ENCODE measurements at regions not wholly inside any gene's neighbourhood (a gene's known extent, or its start where the extent isn't known, plus 50 kb on each side); places are given as distances from the start of the nearest gene placed in this dataset.

- intact Hi-C loops (cut with micrococcal nuclease): no loop called here
- ChIA-PET CTCF (interaction anchor here (0.7 to 1.4 kb wide), 2 partner anchors 12 to 493 kb away, joined by 3 read pairs; no protein-coding TSS in a partner anchor), POLR2A (no interaction called here)
- Mint-ChIP-seq H3K27me3 (ENCODE audit: insufficient read depth, unreplicated experiment) (no peaks in the 10 kb centered on the region), H3K4me3 (ENCODE audit: unreplicated experiment) (no peak overlapping the region), H3K36me3 (ENCODE audit: insufficient read depth, unreplicated experiment) (no peaks in the 10 kb centered on the region), H3K4me1 (ENCODE audit: insufficient read depth, unreplicated experiment) (peaks cover 6% of the 10 kb centered on the region), H3K9me3 (ENCODE audit: unreplicated experiment) (peaks cover 5% of the 10 kb centered on the region), H3K27ac (ENCODE audit: low read depth, unreplicated experiment) (no peak overlapping the region)
- DNase-seq (ENCODE audit: unreplicated experiment): no peak
- no peak for TF ChIP-seq CTCF (IDR thresholded peaks at IDR 0.05; ENCODE audit: unreplicated experiment)
- no TSS peak for BruUV-seq (replicated peaks)
Measured at GRCh38 chr1:194174528-194174927, 988.1 kb upstream of the B3GALT2 start.

- CTCF ChIA-PET: interaction anchor here (0.5 to 0.7 kb wide), 3 partner anchors 113 to 936 kb away, joined by 3 read pairs; no protein-coding TSS in a partner anchor
Measured at GRCh38 chr1:194171596-194171995, 985.2 kb upstream of the B3GALT2 start.

GRCh38 chr1:194167956-194168640 lies 981.7 kb upstream of the B3GALT2 start:
- intact Hi-C loops (cut with micrococcal nuclease): no loop called here
- peaks cover 5% of the 10 kb centered on the region for H3K9me3 Mint-ChIP-seq (ENCODE audit: unreplicated experiment)
- no peaks in the 10 kb centered on the region for H3K4me1 Mint-ChIP-seq (ENCODE audit: insufficient read depth, unreplicated experiment)
- BruUV-seq (replicated peaks): no TSS peak
- H3K27me3 Mint-ChIP-seq (ENCODE audit: insufficient read depth, unreplicated experiment): no peaks in the 10 kb centered on the region
- CTCF ChIA-PET: no interaction called here
- no peak overlapping the region for H3K4me3 Mint-ChIP-seq (ENCODE audit: unreplicated experiment)
- no peaks in the 10 kb centered on the region for H3K36me3 Mint-ChIP-seq (ENCODE audit: insufficient read depth, unreplicated experiment)
- no peak overlapping the region for H3K27ac Mint-ChIP-seq (ENCODE audit: low read depth, unreplicated experiment)
- no peak for TF ChIP-seq CTCF (IDR thresholded peaks at IDR 0.05; ENCODE audit: unreplicated experiment)
- POLR2A ChIA-PET: no interaction called here
- DNase-seq (ENCODE audit: unreplicated experiment): no peak

More at GRCh38 chr1:194171596-194171995, 985.2 kb upstream of the B3GALT2 start:
- DNase-seq (ENCODE audit: unreplicated experiment): no peak
- Mint-ChIP-seq H3K9me3 (ENCODE audit: unreplicated experiment) (peaks cover 5% of the 10 kb centered on the region), H3K4me3 (ENCODE audit: unreplicated experiment) (no peak overlapping the region), H3K27ac (ENCODE audit: low read depth, unreplicated experiment) (no peak overlapping the region), H3K27me3 (ENCODE audit: insufficient read depth, unreplicated experiment) (no peaks in the 10 kb centered on the region), H3K4me1 (ENCODE audit: insufficient read depth, unreplicated experiment) (peaks cover 6% of the 10 kb centered on the region), H3K36me3 (ENCODE audit: insufficient read depth, unreplicated experiment) (no peaks in the 10 kb centered on the region)
- no TSS peak for BruUV-seq (replicated peaks)
- TF ChIP-seq CTCF (IDR thresholded peaks at IDR 0.05; ENCODE audit: unreplicated experiment): no peak
- POLR2A ChIA-PET: no interaction called here
- intact Hi-C loops (cut with micrococcal nuclease): no loop called here

GRCh38 chr1:194164755-194165154 lies 978.3 kb upstream of the B3GALT2 start:
- ChIA-PET CTCF (no interaction called here), POLR2A (no interaction called here)
- H3K9me3 Mint-ChIP-seq (ENCODE audit: unreplicated experiment): no peaks in the 10 kb centered on the region
- TF ChIP-seq CTCF (IDR thresholded peaks at IDR 0.05; ENCODE audit: unreplicated experiment): no peak
- intact Hi-C loops (cut with micrococcal nuclease): no loop called here
- H3K36me3 Mint-ChIP-seq (ENCODE audit: insufficient read depth, unreplicated experiment): no peaks in the 10 kb centered on the region
- H3K27me3 Mint-ChIP-seq (ENCODE audit: insufficient read depth, unreplicated experiment): no peaks in the 10 kb centered on the region
- H3K27ac Mint-ChIP-seq (ENCODE audit: low read depth, unreplicated experiment): no peak overlapping the region
- no TSS peak for BruUV-seq (replicated peaks)
- no peak overlapping the region for H3K4me3 Mint-ChIP-seq (ENCODE audit: unreplicated experiment)
- no peak for DNase-seq (ENCODE audit: unreplicated experiment)
- peaks cover 5% of the 10 kb centered on the region for H3K4me1 Mint-ChIP-seq (ENCODE audit: insufficient read depth, unreplicated experiment)
